A549 (cell line): ENCODE measurements at regions not wholly inside any gene's neighbourhood (a gene's known extent, or its start where the extent isn't known, plus 50 kb on each side); places are given as distances from the start of the nearest gene placed in this dataset.

Source experiments
- ATAC-seq, 2 experiments: fragments of 200-7000 bp in 1 of 2; fragments of >200 bp in 1 of 2; cut with Nextera tagmentation in 1 of 2; cut with Tn5 transposase in 1 of 2; 3 replicates each; pipeline versions ENCODE4 v1.8.0 to v1.9.1; 2018 to 2020; ENCODE audit warnings: mild to moderate bottlenecking in 1 of 2, moderate library complexity in 1 of 2
- CTCF ChIA-PET: fragments of 300-600 bp; sonication (Branson Sonifier 250); formaldehyde crosslinking; extraction: SDS; loops from one replicate; lab custom pipeline; 2021; ENCODE audit warnings: antibody characterized with exemption, inconsistent platforms; lab: Yijun Ruan, JAX
- POLR2A ChIA-PET: fragments of 350-600 bp; formaldehyde crosslinking; extraction: SDS; loops from one replicate; lab custom pipeline; 2021; ENCODE audit warnings: antibody characterized with exemption, inconsistent platforms; lab: Yijun Ruan, JAX
- DNase-seq, 2 experiments: peaks; one replicate each; pipeline versions ENCODE4 v3.0.0 to v3.0.0-alpha.2; 2011 to 2016; ENCODE audit warnings: low read depth in 1 of 2, low spot score in 1 of 2
- FAIRE-seq: peaks from 2 replicates; lab custom pipeline; 2011; peaks lifted over from hg19 to GRCh38; lab: Jason Lieb, UNC
- H3K27ac ChIP-seq, 2 experiments: fragments of >200 bp; sonication (Bioruptor Twin); formaldehyde crosslinking; 3 replicates each; pipeline ENCODE4 v1.5.1; 2016 to 2017
- H3K4me1 ChIP-seq: fragments of >200 bp; sonication (Bioruptor Twin); formaldehyde crosslinking; 3 replicates; pipeline ENCODE4 v1.6.1; 2016
- H3K4me2 ChIP-seq: fragments of >200 bp; sonication (Bioruptor Twin); formaldehyde crosslinking; 3 replicates; pipeline ENCODE4 v1.6.1; 2016
- H3K4me3 ChIP-seq: fragments of >200 bp; sonication (Bioruptor Twin); formaldehyde crosslinking; 3 replicates; pipeline ENCODE4 v1.5.1; 2016
- H3K9me3 ChIP-seq: fragments of >200 bp; sonication (Bioruptor Twin); formaldehyde crosslinking; 3 replicates; pipeline ENCODE4 v1.6.1; 2016
- BHLHE40 ChIP-seq: IDR thresholded peaks from 2 replicates; pipeline ENCODE4 v1.6.1; 2012; ENCODE audit warnings: low read depth, low read length, inconsistent platforms
- CHD2 ChIP-seq: fragments of 150-350 bp; IDR thresholded peaks from 2 replicates; pipeline ENCODE4 v1.6.1; 2014; ENCODE audit warnings: low read length; ENCODE audit not compliant: partially characterized antibody
- CHD4 ChIP-seq: fragments of 200-600 bp; sonication (generic); IDR thresholded peaks from 2 replicates; pipeline ENCODE4 v1.6.1; 2016; ENCODE audit warnings: antibody characterized with exemption, mild to moderate bottlenecking, borderline replicate concordance
- E2F6 ChIP-seq: IDR thresholded peaks from 2 replicates; pipeline ENCODE4 v1.6.1; 2012; ENCODE audit warnings: low read depth, borderline replicate concordance
- EHF ChIP-seq: fragments of 250-450 bp; sonication (Bioruptor Pico); IDR thresholded peaks from 2 replicates; pipeline ENCODE4 v1.5.0; 2020; ENCODE audit warnings: mild to moderate bottlenecking
- ESRRA ChIP-seq: fragments of 150-350 bp; IDR thresholded peaks from 2 replicates; pipeline ENCODE4 v1.6.1; 2014; ENCODE audit warnings: mild to moderate bottlenecking, low read length, borderline replicate concordance
- FOSB ChIP-seq: fragments of 250-450 bp; sonication (Bioruptor Pico); IDR thresholded peaks from 2 replicates; pipeline ENCODE4 v1.5.0; 2020; ENCODE audit warnings: mild to moderate bottlenecking, moderate library complexity
- HOXA7 ChIP-seq: fragments of 250-450 bp; sonication (Bioruptor Pico); IDR thresholded peaks from 2 replicates; pipeline ENCODE4 v1.5.0; 2020; ENCODE audit warnings: mild to moderate bottlenecking, moderate library complexity
- HOXB13 ChIP-seq: fragments of 250-450 bp; sonication (Bioruptor Pico); IDR thresholded peaks from 2 replicates; pipeline ENCODE4 v1.5.0; 2020; ENCODE audit warnings: low read depth, mild to moderate bottlenecking, moderate library complexity
- HOXB5 ChIP-seq: fragments of 250-450 bp; sonication (Bioruptor Pico); IDR thresholded peaks from 2 replicates; pipeline ENCODE4 v1.5.0; 2020; ENCODE audit warnings: mild to moderate bottlenecking, moderate library complexity
- JUN ChIP-seq, 2 experiments: fragments of >200 bp; sonication (Bioruptor Twin); formaldehyde crosslinking; IDR thresholded peaks; 2 replicates in 1 of 2; 3 replicates in 1 of 2; pipeline ENCODE4 v1.6.1; 2016 to 2017
- JUNB ChIP-seq: fragments of >200 bp; sonication (Bioruptor Twin); formaldehyde crosslinking; IDR thresholded peaks from 2 replicates; pipeline ENCODE4 v1.6.1; 2016
- KDM1A ChIP-seq: fragments of 200-600 bp; sonication (generic); IDR thresholded peaks from 2 replicates; pipeline ENCODE4 v1.6.1; 2016; ENCODE audit warnings: low read depth, mild to moderate bottlenecking
- KDM5A ChIP-seq: fragments of 200-600 bp; sonication (generic); IDR thresholded peaks from 2 replicates; pipeline ENCODE4 v1.6.1; 2016; ENCODE audit warnings: antibody characterized with exemption, mild to moderate bottlenecking
- MAZ ChIP-seq: fragments of 150-350 bp; IDR thresholded peaks from 2 replicates; pipeline ENCODE4 v1.6.1; 2014; ENCODE audit warnings: antibody characterized with exemption, low read depth, low read length, borderline replicate concordance
- MYC ChIP-seq: IDR thresholded peaks from 2 replicates; pipeline ENCODE4 v1.6.1; 2012; ENCODE audit warnings: mild to moderate bottlenecking, inconsistent platforms, low read length, improper control_type of control experiment, borderline replicate concordance
- NFE2L2 ChIP-seq: fragments of 150-350 bp; conservative IDR thresholded peaks from 2 replicates; pipeline ENCODE4 v1.6.1; 2014; ENCODE audit warnings: low read length
- NPAS2 ChIP-seq: fragments of 250-450 bp; sonication (Bioruptor Pico); IDR thresholded peaks from 2 replicates; pipeline ENCODE4 v1.8.0; 2022; ENCODE audit warnings: mild to moderate bottlenecking, moderate library complexity, borderline replicate concordance
- NR3C1 ChIP-seq: fragments of >200 bp; sonication (Bioruptor Twin); formaldehyde crosslinking; IDR thresholded peaks from 3 replicates; pipeline ENCODE4 v1.6.1; 2017
- PHF8 ChIP-seq: fragments of 200-600 bp; sonication (generic); IDR thresholded peaks from 2 replicates; pipeline ENCODE4 v1.6.1; 2016; ENCODE audit warnings: low read depth, mild to moderate bottlenecking, antibody characterized with exemption, moderate library complexity, borderline replicate concordance
- POLR2AphosphoS2 ChIP-seq: conservative IDR thresholded peaks from 2 replicates; pipeline ENCODE4 v1.6.1; 2012; ENCODE audit warnings: low read length, improper control_type of control experiment, inconsistent platforms
- RARB ChIP-seq: fragments of 250-450 bp; sonication (Bioruptor Pico); IDR thresholded peaks from 2 replicates; pipeline ENCODE4 v1.8.0; 2021; ENCODE audit warnings: mild to moderate bottlenecking, moderate library complexity
- RCOR1 ChIP-seq: fragments of 150-350 bp; IDR thresholded peaks from 2 replicates; pipeline ENCODE4 v1.6.1; 2014; ENCODE audit warnings: antibody characterized with exemption, low read length, low read depth
- RFX5 ChIP-seq: fragments of 450-650 bp; IDR thresholded peaks from 2 replicates; pipeline ENCODE4 v1.7.1; 2014; ENCODE audit warnings: antibody characterized with exemption, mild to moderate bottlenecking, moderate library complexity
- RNF2 ChIP-seq: fragments of 200-600 bp; sonication (generic); IDR thresholded peaks from 2 replicates; pipeline ENCODE4 v1.6.1; 2016; ENCODE audit warnings: low read depth, mild to moderate bottlenecking, antibody characterized with exemption, moderate library complexity, borderline replicate concordance
- TFCP2L1 ChIP-seq: fragments of 250-450 bp; sonication (Bioruptor Pico); IDR thresholded peaks from 2 replicates; pipeline ENCODE4 v1.5.0; 2021; ENCODE audit warnings: mild to moderate bottlenecking
- ZFP36 ChIP-seq: fragments of 450-650 bp; IDR thresholded peaks from 2 replicates; pipeline ENCODE4 v1.6.1; 2014; ENCODE audit warnings: borderline replicate concordance; ENCODE audit not compliant: partially characterized antibody
- ZNF302 ChIP-seq: fragments of 250-450 bp; sonication (Bioruptor Pico); IDR thresholded peaks from 2 replicates; pipeline ENCODE4 v1.9.0; 2021; ENCODE audit warnings: inconsistent platforms, mild to moderate bottlenecking, moderate library complexity
- ZSCAN20 ChIP-seq: fragments of 250-450 bp; sonication (Bioruptor Pico); IDR thresholded peaks from 2 replicates; pipeline ENCODE4 v1.8.0; 2022; ENCODE audit warnings: mild to moderate bottlenecking, moderate library complexity
- WGBS: methylation state at CpG from one replicate; pipeline ENCODE4 v1.1.6; 2017; ENCODE audit errors: missing lambda C conversion rate; 5-methylcytosine and 5-hydroxymethylcytosine counted together
- TF ChIP-seq, protein P1 (sequence below): fragments of 450-650 bp; IDR thresholded peaks from 2 replicates; pipeline ENCODE4 v1.6.1; 2014; ENCODE audit warnings: antibody characterized with exemption
- TF ChIP-seq, protein P2 (sequence below): fragments of >200 bp; sonication (Bioruptor Twin); formaldehyde crosslinking; IDR thresholded peaks from 3 replicates; pipeline ENCODE4 v1.5.1; 2016

DNA sequence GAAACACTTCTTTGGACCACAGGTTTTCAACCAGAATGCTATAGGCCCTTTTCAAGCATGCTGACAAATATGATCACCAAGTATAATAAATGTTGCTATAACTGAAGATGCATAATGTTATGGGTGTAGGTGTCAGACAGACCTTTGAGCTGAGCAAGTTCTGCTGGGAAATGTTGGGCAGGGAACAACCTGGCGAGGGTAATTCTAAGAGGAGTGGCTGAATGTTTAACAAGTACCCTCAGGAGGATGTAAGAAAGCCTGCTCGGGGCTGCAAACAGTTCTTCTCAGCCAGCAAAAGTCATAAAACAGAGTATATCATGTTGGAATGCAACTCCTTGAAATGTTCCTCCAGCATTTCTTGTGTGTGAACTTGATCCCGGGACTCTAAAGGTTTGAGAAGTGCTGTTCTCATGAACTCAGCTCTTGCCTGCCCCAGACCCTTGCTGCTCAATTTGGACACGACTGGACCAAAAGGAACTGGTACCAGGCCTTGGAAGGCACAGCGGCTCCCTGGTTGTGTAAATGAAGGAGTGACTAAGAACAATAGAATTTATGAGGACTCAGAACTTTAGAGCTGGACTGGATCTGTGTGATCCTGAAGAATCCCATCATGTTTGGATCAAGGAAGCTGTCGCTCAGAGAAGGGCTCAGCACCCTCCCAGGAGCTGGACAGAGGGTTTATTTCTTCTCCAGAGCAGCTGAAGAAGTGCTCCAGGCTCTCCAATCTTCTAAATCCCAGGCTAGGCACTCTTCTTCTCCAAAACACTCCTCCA lies 143.2 kb upstream of the ANK3 start:
- WGBS: 61% methylated on average over 6 of the region's 6 CpGs
- TF ChIP-seq HOXB5 (no peak), CHD4 (no peak), RFX5 (no peak), TFCP2L1 (CRISPR knock-in tag) (no peak), HOXA7 (CRISPR knock-in tag) (no peak), NFE2L2 (no peak), RNF2 (no peak), HOXB13 (no peak), PHF8 (no peak), NR3C1 (no peak), JUNB (no peak), RARB (CRISPR knock-in tag) (no peak), POLR2AphosphoS2 (no peak)
- ATAC-seq (no peak), FAIRE-seq (no peak), DNase-seq (no peak)
- Histone ChIP-seq H3K4me1 (peaks cover 15% of the 10 kb centered on the region), H3K27ac (no peak overlapping the region), H3K4me2 (no peak overlapping the region), H3K4me3 (no peak overlapping the region), H3K9me3 (no peaks in the 10 kb centered on the region)
- ChIA-PET CTCF (no interaction called here), POLR2A (no interaction called here)

- no peak for TF ChIP-seq E2F6
- no peak for TF ChIP-seq KDM5A
- TF ChIP-seq JUN (IDR thresholded peaks at IDR 0.05): no peak
- TF ChIP-seq KDM1A: no peak
- no peak for TF ChIP-seq MYC
- no peak for TF ChIP-seq CHD2
- TF ChIP-seq MAZ: no peak
- TF ChIP-seq RCOR1: no peak
- no peak for TF ChIP-seq FOSB (CRISPR knock-in tag)
- no peak for TF ChIP-seq ZFP36
- TF ChIP-seq ZSCAN20 (CRISPR knock-in tag): no peak
- no peak for TF ChIP-seq PHF8
- TF ChIP-seq CHD4: no peak
- TF ChIP-seq, all 56 proteins: peak for 0
- DNase-seq (no peak), ATAC-seq (no peak), FAIRE-seq (no peak)
- CTCF ChIA-PET: interaction anchor here (0.6 kb wide), 1 partner anchor 79 kb away, joined by 8 read pairs; no protein-coding TSS in a partner anchor
- no peak overlapping the region for H3K4me3 ChIP-seq
- 32% methylated on average over 2 of the region's 2 CpGs for WGBS
- H3K4me2 ChIP-seq: no peak overlapping the region
- H3K9me3 ChIP-seq: no peaks in the 10 kb centered on the region
- POLR2A ChIA-PET: no interaction called here
- H3K27ac ChIP-seq: no peak overlapping the region
- H3K4me1 ChIP-seq: no peaks in the 10 kb centered on the region; the same call in 2 of the 3 replicates
These were observed 141.3 kb upstream of the ANK3 start for GRCh38 chr10:60531006-60531405.

GRCh38 chr10:60527676-60528075 lies 138.0 kb upstream of the ANK3 start:
- Histone ChIP-seq H3K4me3 (no peak overlapping the region), H3K4me1 (no peaks in the 10 kb centered on the region), H3K27ac (no peak overlapping the region)
- DNase-seq: no peak
- POLR2A ChIA-PET: no interaction called here
- CTCF ChIA-PET: no interaction called here
- TF ChIP-seq ZNF302 (CRISPR knock-in tag) (no peak), POLR2AphosphoS2 (no peak), RCOR1 (no peak), JUN (IDR thresholded peaks at IDR 0.05) (no peak), ESRRA (no peak), CHD4 (no peak), ZFP36 (no peak), CHD2 (no peak), KDM1A (no peak), RFX5 (no peak), BHLHE40 (no peak), TFCP2L1 (CRISPR knock-in tag) (no peak), ZSCAN20 (CRISPR knock-in tag) (no peak), RNF2 (no peak), EHF (CRISPR knock-in tag) (no peak), NPAS2 (no peak), KDM5A (no peak), HOXB5 (no peak)
- TF ChIP-seq, protein P1, sequence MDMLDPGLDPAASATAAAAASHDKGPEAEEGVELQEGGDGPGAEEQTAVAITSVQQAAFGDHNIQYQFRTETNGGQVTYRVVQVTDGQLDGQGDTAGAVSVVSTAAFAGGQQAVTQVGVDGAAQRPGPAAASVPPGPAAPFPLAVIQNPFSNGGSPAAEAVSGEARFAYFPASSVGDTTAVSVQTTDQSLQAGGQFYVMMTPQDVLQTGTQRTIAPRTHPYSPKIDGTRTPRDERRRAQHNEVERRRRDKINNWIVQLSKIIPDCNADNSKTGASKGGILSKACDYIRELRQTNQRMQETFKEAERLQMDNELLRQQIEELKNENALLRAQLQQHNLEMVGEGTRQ: no peak
- TF ChIP-seq, protein P2, sequence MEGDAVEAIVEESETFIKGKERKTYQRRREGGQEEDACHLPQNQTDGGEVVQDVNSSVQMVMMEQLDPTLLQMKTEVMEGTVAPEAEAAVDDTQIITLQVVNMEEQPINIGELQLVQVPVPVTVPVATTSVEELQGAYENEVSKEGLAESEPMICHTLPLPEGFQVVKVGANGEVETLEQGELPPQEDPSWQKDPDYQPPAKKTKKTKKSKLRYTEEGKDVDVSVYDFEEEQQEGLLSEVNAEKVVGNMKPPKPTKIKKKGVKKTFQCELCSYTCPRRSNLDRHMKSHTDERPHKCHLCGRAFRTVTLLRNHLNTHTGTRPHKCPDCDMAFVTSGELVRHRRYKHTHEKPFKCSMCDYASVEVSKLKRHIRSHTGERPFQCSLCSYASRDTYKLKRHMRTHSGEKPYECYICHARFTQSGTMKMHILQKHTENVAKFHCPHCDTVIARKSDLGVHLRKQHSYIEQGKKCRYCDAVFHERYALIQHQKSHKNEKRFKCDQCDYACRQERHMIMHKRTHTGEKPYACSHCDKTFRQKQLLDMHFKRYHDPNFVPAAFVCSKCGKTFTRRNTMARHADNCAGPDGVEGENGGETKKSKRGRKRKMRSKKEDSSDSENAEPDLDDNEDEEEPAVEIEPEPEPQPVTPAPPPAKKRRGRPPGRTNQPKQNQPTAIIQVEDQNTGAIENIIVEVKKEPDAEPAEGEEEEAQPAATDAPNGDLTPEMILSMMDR: no peak
- TF ChIP-seq, all 56 proteins: peak for 0
- ATAC-seq: no peak
- Histone ChIP-seq H3K9me3 (no peaks in the 10 kb centered on the region), H3K4me2 (no peak overlapping the region)
- WGBS: 34% methylated on average over 2 of the region's 2 CpGs
- FAIRE-seq: no peak
